Right lobe of liver (tissue), 4 donors: ENCODE measurements at regions not wholly inside any gene's neighbourhood (a gene's known extent, or its start where the extent isn't known, plus 50 kb on each side); places are given as distances from the start of the nearest gene placed in this dataset.
"Not testable (repeated sequence)": the region's sequence is repeated elsewhere in the genome, so short reads cannot be mapped to it uniquely, and the experiment has no call there.

Experiments used
- POLR2A ChIP-seq: fragments of 450-650 bp; IDR thresholded peaks from one replicate; pipeline ENCODE4 v1.6.1; 2017; ENCODE audit warnings: antibody characterized with exemption, mild to moderate bottlenecking
- TF ChIP-seq, protein P1 (sequence below), 4 donors: fragments of 200-600 bp in 3 of 4; fragments of 450-650 bp in 1 of 4; IDR thresholded peaks; one replicate each; pipeline versions ENCODE4 v1.5.1 to v1.8.0; 2016 to 2022; ENCODE audit warnings: antibody characterized with exemption in 4 of 4, mild to moderate bottlenecking in 2 of 4
- donor health status: DM: no; HTN: no; CAD: no.
- donor health status: DM: no; HTN: no; CAD: no.
- donor health status: DM: no; HTN: yes; CAD: no.

DNA sequence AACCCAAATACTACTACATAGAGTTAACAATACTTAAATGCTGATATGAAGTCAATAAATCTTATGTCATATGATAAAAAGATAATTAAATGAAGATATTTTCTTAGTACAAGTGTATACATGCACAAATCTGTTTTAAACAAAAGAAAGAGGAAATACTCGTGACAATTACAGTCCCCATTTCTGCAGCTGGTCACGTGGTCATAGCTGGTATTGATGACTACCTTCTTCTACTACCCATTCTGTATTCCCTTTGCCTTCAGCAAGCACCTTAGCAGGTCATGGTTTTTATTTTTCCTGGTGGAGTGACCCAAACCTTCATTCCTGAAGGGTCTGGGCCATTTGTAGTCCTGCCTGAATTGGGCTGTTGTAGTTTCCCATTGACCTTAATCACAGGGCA, 147.4 kb downstream of the TMEM182 start:
- TF ChIP-seq, protein P1, sequence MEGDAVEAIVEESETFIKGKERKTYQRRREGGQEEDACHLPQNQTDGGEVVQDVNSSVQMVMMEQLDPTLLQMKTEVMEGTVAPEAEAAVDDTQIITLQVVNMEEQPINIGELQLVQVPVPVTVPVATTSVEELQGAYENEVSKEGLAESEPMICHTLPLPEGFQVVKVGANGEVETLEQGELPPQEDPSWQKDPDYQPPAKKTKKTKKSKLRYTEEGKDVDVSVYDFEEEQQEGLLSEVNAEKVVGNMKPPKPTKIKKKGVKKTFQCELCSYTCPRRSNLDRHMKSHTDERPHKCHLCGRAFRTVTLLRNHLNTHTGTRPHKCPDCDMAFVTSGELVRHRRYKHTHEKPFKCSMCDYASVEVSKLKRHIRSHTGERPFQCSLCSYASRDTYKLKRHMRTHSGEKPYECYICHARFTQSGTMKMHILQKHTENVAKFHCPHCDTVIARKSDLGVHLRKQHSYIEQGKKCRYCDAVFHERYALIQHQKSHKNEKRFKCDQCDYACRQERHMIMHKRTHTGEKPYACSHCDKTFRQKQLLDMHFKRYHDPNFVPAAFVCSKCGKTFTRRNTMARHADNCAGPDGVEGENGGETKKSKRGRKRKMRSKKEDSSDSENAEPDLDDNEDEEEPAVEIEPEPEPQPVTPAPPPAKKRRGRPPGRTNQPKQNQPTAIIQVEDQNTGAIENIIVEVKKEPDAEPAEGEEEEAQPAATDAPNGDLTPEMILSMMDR (IDR thresholded peaks at IDR 0.05) = not testable (repeated sequence)
- TF ChIP-seq POLR2A = not testable (repeated sequence)
